Hematopoietic multipotent progenitor cell treated with erythropoietin and hydrocortisone succinate and interleukin-3 and kit ligand, for 17 days (in vitro differentiated cells): ENCODE measurements at regions not wholly inside any gene's neighbourhood (a gene's known extent, or its start where the extent isn't known, plus 50 kb on each side); places are given as distances from the start of the nearest gene placed in this dataset.

Experiments
- DNase-seq: peaks from one replicate; pipeline ENCODE4 v3.0.0-alpha.2; 2015; ENCODE audit warnings: low spot score

GRCh38 chr2:8455236-8456150 lies 226.4 kb upstream of the ID2 start:
- no peak for DNase-seq

GRCh38 chr2:8456151-8457091 lies 225.4 kb upstream of the ID2 start:
- no peak for DNase-seq

- no peak for DNase-seq
Measured at GRCh38 chr2:8457092-8457481, 224.8 kb upstream of the ID2 start.

- DNase-seq, result no peak
Measured at GRCh38 chr2:8457699-8458502, 224.0 kb upstream of the ID2 start.

- DNase-seq, result no peak
Measured at GRCh38 chr2:8458503-8459459, 223.1 kb upstream of the ID2 start.

- no peak for DNase-seq
Measured at GRCh38 chr2:8459474-8459873, 222.4 kb upstream of the ID2 start.

GRCh38 chr2:8461341-8461740 lies 220.5 kb upstream of the ID2 start:
- DNase-seq, result no peak

GRCh38 chr2:8462280-8462679 lies 219.6 kb upstream of the ID2 start:
- DNase-seq, result no peak

- DNase-seq, result no peak
Measured at GRCh38 chr2:8462899-8463648, 218.8 kb upstream of the ID2 start.

- no peak for DNase-seq
Measured at GRCh38 chr2:8465560-8465959, 216.3 kb upstream of the ID2 start.

- DNase-seq, result no peak
Measured at GRCh38 chr2:8469709-8470493, 212.0 kb upstream of the ID2 start.

- no peak for DNase-seq
Measured at GRCh38 chr2:8472545-8473323, 209.1 kb upstream of the ID2 start.

GRCh38 chr2:8475349-8476031 lies 206.4 kb upstream of the ID2 start:
- DNase-seq, result no peak

GRCh38 chr2:8477552-8478470 lies 204.0 kb upstream of the ID2 start:
- DNase-seq, result no peak

- no peak for DNase-seq
Measured at GRCh38 chr2:8478471-8478793, 203.4 kb upstream of the ID2 start.

GRCh38 chr2:8479298-8479697 lies 202.6 kb upstream of the ID2 start:
- DNase-seq, result no peak

- no peak for DNase-seq
Measured at GRCh38 chr2:8480915-8481314, 200.9 kb upstream of the ID2 start.
